ENCODE measurements at regions not wholly inside any gene's neighbourhood (a gene's known extent, or its start where the extent isn't known, plus 50 kb on each side); places are given as distances from the start of the nearest gene placed in this dataset.
"Not testable (repeated sequence)": the region's sequence is repeated elsewhere in the genome, so short reads cannot be mapped to it uniquely, and the experiment has no call there.

GRCh38 chr4:105068516-105068915, 78.2 kb upstream of the TET2 start:
- Histone ChIP-seq H3K27me3 (ENCODE audit: control insufficient read depth in 2 of 2, insufficient read depth in 2 of 2, low read length in 2 of 2) (no peaks in the 10 kb centered on the region), H3K4me2 (replicated peaks; ENCODE audit: extremely low read depth, low read length, poor library complexity, severe bottlenecking) (no peak overlapping the region), H3K4me3 (replicated peaks in 1 of 3; ENCODE audit: low read depth in 2 of 3, low read length in 3 of 3) (no peak overlapping the region), H3K36me3 (replicated peaks in 1 of 2; ENCODE audit: control insufficient read depth in 1 of 2, insufficient read depth in 2 of 2, low read length in 2 of 2) (no peaks in the 10 kb centered on the region), H3K9me3 (replicated peaks in 1 of 2; ENCODE audit: control insufficient read depth in 1 of 2, insufficient read depth in 1 of 2, low read length in 2 of 2) (no peaks in the 10 kb centered on the region), H4K20me1 (ENCODE audit: insufficient read depth, low read length) (no peaks in the 10 kb centered on the region), H2AFZ (ENCODE audit: insufficient read depth, low read depth, low read length, poor library complexity, severe bottlenecking) (no peak overlapping the region), H3K27ac (ENCODE audit: low read depth in 1 of 2, low read length in 2 of 2) (no peak overlapping the region), H3K79me2 (ENCODE audit: insufficient read depth, low read length) (no peaks in the 10 kb centered on the region), H3K4me1 (ENCODE audit: control insufficient read depth in 1 of 2, insufficient read depth in 2 of 2, low read length in 2 of 2) (peaks cover 20 to 29% of the 10 kb centered on the region in 2 donors), H3K9ac (ENCODE audit: insufficient read depth, low read length, poor library complexity, severe bottlenecking) (no peak overlapping the region)
- no peak for TF ChIP-seq CTCF (IDR thresholded peaks at IDR 0.05)
- Mint-ChIP-seq H3K27me3 (ENCODE audit: low read depth in 3 of 3) (no peaks in the 10 kb centered on the region), H3K4me3 (no peak overlapping the region), H3K4me1 (peaks cover 36% of the 10 kb centered on the region), H3K27ac (peak overlapping the region in 1 of 7 donors; percentile 73), H3K36me3 (no peaks in the 10 kb centered on the region), H3K9me3 (peaks cover 0 to 2% (median 0%) of the 10 kb centered on the region in 7 donors)
- no peak for DNase-seq
- intact Hi-C loops (cut with micrococcal nuclease): no loop called here
- no CpG with 5 or more reads among the region's 3 CpGs for WGBS (ENCODE audit: insufficient coverage)

GRCh38 chr4:105072095-105072494, 74.6 kb upstream of the TET2 start:
- H3K27me3 ChIP-seq (ENCODE audit: control insufficient read depth in 2 of 2, insufficient read depth in 2 of 2, low read length in 2 of 2); H3K9me3 Mint-ChIP-seq; H3K4me3 Mint-ChIP-seq; H3K79me2 ChIP-seq (ENCODE audit: insufficient read depth, low read length); H3K9ac ChIP-seq (ENCODE audit: insufficient read depth, low read length, poor library complexity, severe bottlenecking); H2AFZ ChIP-seq (ENCODE audit: insufficient read depth, low read depth, low read length, poor library complexity, severe bottlenecking); intact Hi-C loops (cut with micrococcal nuclease); H3K4me3 ChIP-seq (replicated peaks in 1 of 3; ENCODE audit: low read depth in 2 of 3, low read length in 3 of 3); H3K9me3 ChIP-seq (replicated peaks in 1 of 2; ENCODE audit: control insufficient read depth in 1 of 2, insufficient read depth in 1 of 2, low read length in 2 of 2); H3K36me3 ChIP-seq (replicated peaks in 1 of 2; ENCODE audit: control insufficient read depth in 1 of 2, insufficient read depth in 2 of 2, low read length in 2 of 2); H4K20me1 ChIP-seq (ENCODE audit: insufficient read depth, low read length); H3K36me3 Mint-ChIP-seq; H3K27me3 Mint-ChIP-seq (ENCODE audit: low read depth in 3 of 3); H3K27ac ChIP-seq (ENCODE audit: low read depth in 1 of 2, low read length in 2 of 2); DNase-seq; H3K27ac Mint-ChIP-seq; H3K4me2 ChIP-seq (replicated peaks; ENCODE audit: extremely low read depth, low read length, poor library complexity, severe bottlenecking): not testable (repeated sequence)
- 100% methylated on average over 1 of the region's 2 CpGs for WGBS (ENCODE audit: insufficient coverage)
- H3K4me1 ChIP-seq (ENCODE audit: control insufficient read depth in 1 of 2, insufficient read depth in 2 of 2, low read length in 2 of 2): peaks cover 6 to 19% of the 10 kb centered on the region in 2 donors
- peaks cover 22% of the 10 kb centered on the region for H3K4me1 Mint-ChIP-seq
